ENCODE measurements at regions not wholly inside any gene's neighbourhood (a gene's known extent, or its start where the extent isn't known, plus 50 kb on each side); places are given as distances from the start of the nearest gene placed in this dataset.

DNA sequence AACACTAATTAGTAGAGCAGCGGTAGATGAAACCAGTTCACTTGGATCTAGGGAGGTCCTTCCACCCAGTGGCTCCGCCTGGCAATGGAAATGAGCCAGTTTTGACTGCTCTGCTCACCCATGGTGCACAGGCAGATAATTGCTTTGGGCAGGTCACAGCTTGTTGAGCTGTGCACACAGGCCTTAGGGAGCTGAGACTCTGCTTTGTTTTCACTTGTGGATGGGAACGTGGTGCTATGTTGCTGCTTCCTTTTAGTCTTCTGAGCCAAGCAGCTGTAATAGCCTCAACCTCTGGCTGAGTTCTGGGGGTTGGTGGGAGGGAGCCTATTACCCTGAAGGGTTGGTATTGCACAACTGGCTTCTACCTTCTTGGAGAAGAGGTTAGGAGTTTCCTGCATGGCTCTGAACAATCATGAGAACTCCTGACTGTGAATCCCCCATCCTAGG lies 262.3 kb upstream of the MTNR1B start:
- TF ChIP-seq CTCF (IDR thresholded peaks at IDR 0.05; ENCODE audit: low read depth, low read length) = no peak

DNA sequence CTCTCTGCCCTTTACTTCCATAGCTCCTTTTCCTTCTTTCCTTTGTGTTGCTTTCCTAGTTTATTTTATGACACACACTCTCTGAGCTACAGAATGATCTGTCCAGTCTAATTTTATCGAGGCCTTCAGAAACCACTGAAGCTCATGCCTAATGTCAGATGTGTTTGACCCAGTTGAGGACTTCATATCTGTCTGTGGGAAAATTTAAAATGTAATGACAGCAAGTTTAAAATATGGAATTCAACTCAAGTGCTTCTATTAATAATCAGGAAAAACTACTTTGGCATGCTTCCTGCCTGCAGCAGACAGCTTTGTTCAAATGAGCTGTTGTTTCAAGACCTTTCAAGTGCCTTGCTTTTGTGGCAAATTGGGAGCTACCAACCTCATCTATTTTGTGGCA lies 261.8 kb upstream of the MTNR1B start:
- in situ Hi-C loops (cut with HindIII; ENCODE audit: low sequenced_read_pairs) = no loop called here
- H3K4me3 ChIP-seq (ENCODE audit: low read depth, low read length) = no peak overlapping the region
- no peak for DNase-seq (ENCODE audit: low read depth, low spot score)
- TF ChIP-seq CTCF (IDR thresholded peaks at IDR 0.05; ENCODE audit: low read depth, low read length) = no peak

More for the DNA sequence above, 262.3 kb upstream of the MTNR1B start:
- DNase-seq (ENCODE audit: low read depth, low spot score) = no peak
- in situ Hi-C loops (cut with HindIII; ENCODE audit: low sequenced_read_pairs) = no loop called here
- H3K4me3 ChIP-seq (ENCODE audit: low read depth, low read length) = no peak overlapping the region

DNA sequence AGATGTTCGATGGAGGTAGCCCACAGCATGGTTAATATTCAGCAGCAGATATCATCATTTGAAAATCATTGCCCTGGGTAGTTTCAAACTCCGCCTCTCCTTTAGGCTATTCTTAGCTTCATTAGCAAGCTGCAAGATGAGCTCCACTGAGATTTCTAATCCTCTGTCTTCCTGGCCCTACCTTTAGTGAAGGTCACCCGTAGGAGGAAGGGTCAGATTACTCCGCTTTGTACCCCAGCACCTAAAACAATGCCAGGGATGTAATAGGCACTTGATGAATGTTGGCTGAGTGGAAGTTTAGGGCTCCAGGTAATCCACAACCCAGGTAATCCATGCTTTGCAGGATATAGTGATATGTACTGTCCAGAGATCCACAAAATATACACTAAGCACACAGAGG lies 260.1 kb upstream of the MTNR1B start:
- in situ Hi-C loops (cut with HindIII; ENCODE audit: low sequenced_read_pairs) = no loop called here
- no peak for DNase-seq (ENCODE audit: low read depth, low spot score)
- TF ChIP-seq CTCF (IDR thresholded peaks at IDR 0.05; ENCODE audit: low read depth, low read length) = no peak
- no peak overlapping the region for H3K4me3 ChIP-seq (ENCODE audit: low read depth, low read length)

GRCh38 chr11:92711926-92712325 lies 257.5 kb upstream of the MTNR1B start:
- no peak for DNase-seq (ENCODE audit: low read depth, low spot score)
- no peak for TF ChIP-seq CTCF (IDR thresholded peaks at IDR 0.05; ENCODE audit: low read depth, low read length)
- no peak overlapping the region for H3K4me3 ChIP-seq (ENCODE audit: low read depth, low read length)
- in situ Hi-C loops (cut with HindIII; ENCODE audit: low sequenced_read_pairs) = no loop called here

GRCh38 chr11:92714111-92714510 lies 255.3 kb upstream of the MTNR1B start:
- no peak for DNase-seq (ENCODE audit: low read depth, low spot score)
- no peak for TF ChIP-seq CTCF (IDR thresholded peaks at IDR 0.05; ENCODE audit: low read depth, low read length)
- H3K4me3 ChIP-seq (ENCODE audit: low read depth, low read length) = no peak overlapping the region
- in situ Hi-C loops (cut with HindIII; ENCODE audit: low sequenced_read_pairs) = no loop called here

DNA sequence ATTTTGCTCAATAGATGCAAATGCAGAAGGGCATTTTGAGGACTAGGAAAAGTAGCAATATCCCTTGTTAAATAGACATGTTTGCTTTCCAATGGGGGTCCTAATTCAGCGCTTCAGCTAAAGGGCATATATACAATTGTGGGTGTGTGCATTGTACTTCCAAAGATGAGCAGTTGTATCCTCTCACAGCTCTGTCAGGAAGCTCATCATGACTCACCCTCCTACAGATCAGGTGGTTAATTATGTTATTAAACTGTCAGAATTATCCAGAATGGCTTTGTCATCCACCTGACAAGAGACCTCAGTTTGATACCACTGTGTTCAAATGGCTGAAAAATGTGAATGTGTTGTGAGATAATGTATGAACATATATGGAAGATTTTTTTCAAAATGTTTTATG lies 252.2 kb upstream of the MTNR1B start:
- no peak for DNase-seq (ENCODE audit: low read depth, low spot score)
- H3K4me3 ChIP-seq (ENCODE audit: low read depth, low read length) = no peak overlapping the region
- TF ChIP-seq CTCF (IDR thresholded peaks at IDR 0.05; ENCODE audit: low read depth, low read length) = no peak
- in situ Hi-C loops (cut with HindIII; ENCODE audit: low sequenced_read_pairs) = no loop called here

DNA sequence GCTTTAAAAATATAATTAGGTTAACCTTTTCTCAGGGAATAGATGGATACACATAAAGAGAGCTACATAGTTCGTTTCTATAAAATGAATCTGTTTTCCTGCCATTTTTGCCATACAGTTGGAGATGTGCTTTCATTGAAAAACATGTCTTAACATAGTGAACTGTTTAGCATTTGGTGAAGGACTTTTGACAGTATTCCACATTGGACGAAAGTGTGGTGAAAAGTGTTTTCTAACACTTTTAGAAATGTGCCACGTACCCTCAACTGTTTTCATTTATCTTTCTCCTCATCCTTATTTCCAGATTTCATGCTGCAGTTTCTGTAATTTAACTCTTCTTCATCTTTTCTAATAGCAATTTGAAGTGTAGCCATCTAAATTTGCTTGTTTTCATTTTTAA lies 249.1 kb upstream of the MTNR1B start:
- no peak for TF ChIP-seq CTCF (IDR thresholded peaks at IDR 0.05; ENCODE audit: low read depth, low read length)
- no peak overlapping the region for H3K4me3 ChIP-seq (ENCODE audit: low read depth, low read length)
- DNase-seq (ENCODE audit: low read depth, low spot score) = no peak
- in situ Hi-C loops (cut with HindIII; ENCODE audit: low sequenced_read_pairs) = no loop called here

Data from astrocyte of the spinal cord (primary cell).